Upper lobe of left lung (tissue), 4 donors: ENCODE measurements at regions not wholly inside any gene's neighbourhood (a gene's known extent, or its start where the extent isn't known, plus 50 kb on each side); places are given as distances from the start of the nearest gene placed in this dataset.

ENCODE experiments used
- CTCF ChIP-seq, 6 experiments: fragments of 450-650 bp in 4 of 6; fragments of 200-600 bp in 2 of 6; sonication (generic) in 2 of 6; IDR thresholded peaks; one replicate each; pipeline ENCODE4 v1.5.1; 2016 to 2019; ENCODE audit warnings: antibody characterized with exemption in 6 of 6
- POLR2A ChIP-seq, 4 donors: fragments of 450-650 bp; IDR thresholded peaks; one replicate each; pipeline ENCODE4 v1.5.1; 2016 to 2017; ENCODE audit warnings: antibody characterized with exemption in 4 of 4, mild to moderate bottlenecking in 2 of 4
- POLR2AphosphoS5 ChIP-seq, 2 donors: sonication (generic); formaldehyde crosslinking; IDR thresholded peaks; one replicate each; pipeline ENCODE4 v1.5.1; 2017; ENCODE audit warnings: antibody characterized with exemption in 2 of 2

- no peak for TF ChIP-seq POLR2AphosphoS5 (IDR thresholded peaks at IDR 0.05)
- no peak for TF ChIP-seq POLR2A (IDR thresholded peaks at IDR 0.05)
- TF ChIP-seq CTCF (IDR thresholded peaks at IDR 0.05) = no peak
These were observed 344.2 kb upstream of the MCTP2 start for GRCh38 chr15:93887151-93887550.
